ENCODE measurements at regions not wholly inside any gene's neighbourhood (a gene's known extent, or its start where the extent isn't known, plus 50 kb on each side); places are given as distances from the start of the nearest gene placed in this dataset.

DNA sequence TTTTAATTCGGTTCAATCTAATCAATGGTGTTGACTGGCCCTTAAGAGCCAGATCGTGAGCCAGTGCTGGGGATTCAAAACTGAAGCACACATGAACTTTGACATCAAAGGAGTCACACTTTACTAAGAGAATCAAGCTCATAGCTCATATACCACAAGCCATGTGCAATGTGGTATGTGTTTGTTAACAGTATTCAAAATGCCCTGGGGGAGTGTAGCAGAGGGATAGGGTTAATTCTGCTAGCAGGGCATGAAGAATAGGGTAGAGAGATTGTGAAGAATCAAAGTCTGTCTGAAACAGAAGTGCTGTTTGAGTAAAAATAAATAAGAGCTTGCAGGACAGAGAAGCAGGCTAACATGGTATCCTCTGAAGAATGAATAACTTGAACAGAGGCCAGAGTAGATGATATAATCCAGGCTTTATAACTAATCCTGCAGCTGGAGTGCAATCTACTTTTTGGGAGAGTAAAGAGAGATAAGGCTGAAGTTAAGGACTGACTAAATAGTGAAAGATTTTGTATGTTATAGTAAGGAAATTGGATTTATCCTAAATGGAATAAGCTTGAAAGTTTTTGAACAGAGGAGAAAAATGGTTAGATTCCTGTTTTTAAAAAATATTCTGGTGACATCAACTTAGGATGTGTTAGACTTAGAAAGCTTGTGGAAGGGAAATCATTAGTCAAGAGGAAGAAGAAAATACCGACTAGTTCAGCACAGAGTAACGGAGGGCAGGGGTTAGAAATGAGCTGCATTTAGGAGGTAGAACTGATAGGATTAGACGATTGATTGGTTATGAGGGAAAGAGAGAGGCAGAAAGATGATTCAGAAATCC is 292.0 kb downstream of the NFKBIZ start:
- TF ChIP-seq CTCF (IDR thresholded peaks at IDR 0.05) (no peak), ZFX (IDR thresholded peaks at IDR 0.05; ENCODE audit: borderline replicate concordance) (no peak)
